ENCODE measurements at regions not wholly inside any gene's neighbourhood (a gene's known extent, or its start where the extent isn't known, plus 50 kb on each side); places are given as distances from the start of the nearest gene placed in this dataset.
A peak's percentile ranks its signal among the peaks of the same experiment; 100 is the strongest.
"Not testable (repeated sequence)": the region's sequence is repeated elsewhere in the genome, so short reads cannot be mapped to it uniquely, and the experiment has no call there.

DNA sequence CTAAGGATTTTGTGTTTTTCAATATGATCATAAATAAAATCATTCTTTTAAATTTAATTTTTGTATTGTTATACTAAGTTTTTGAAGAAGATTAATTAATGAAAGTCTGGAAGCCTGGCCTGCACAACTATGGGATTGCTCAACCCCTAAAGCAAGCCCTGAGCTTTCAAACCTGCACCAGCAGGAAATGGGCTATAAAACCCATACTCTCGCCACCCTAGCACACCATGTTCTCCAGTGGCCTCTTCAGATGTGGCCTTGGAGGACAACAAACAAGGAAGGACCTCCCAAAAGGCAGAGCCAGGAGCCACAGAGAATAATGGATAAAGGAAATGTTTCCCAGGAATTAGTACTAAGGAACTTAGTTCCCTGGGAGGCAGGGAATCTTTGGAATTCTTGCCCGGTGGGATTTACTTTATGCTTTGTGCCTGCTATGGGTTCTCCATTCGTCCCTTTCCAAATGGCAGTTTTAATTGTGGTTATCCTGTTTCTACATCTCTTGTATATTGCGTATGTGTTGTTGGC lies 212.5 kb downstream of the ZFP36L2 start:
- DNase-seq: no peak

DNA sequence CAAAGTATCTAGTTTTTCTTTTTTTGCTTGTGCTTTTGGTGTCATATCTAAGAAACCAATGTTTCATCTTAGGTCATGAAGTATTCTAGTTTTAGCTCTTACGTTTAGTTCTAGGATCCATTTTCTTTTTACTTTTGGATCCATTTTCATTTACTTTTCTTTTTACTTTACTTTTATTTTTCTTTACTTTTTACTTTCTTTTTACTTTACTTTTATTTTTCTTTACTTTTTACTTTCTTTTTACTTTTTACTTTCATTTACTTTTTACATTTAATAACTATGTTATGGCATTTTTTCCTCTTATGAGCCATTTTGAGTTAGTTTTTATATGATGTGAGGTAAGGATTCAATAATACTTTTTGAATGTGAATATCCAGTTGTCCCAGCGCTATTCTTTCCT lies 213.4 kb downstream of the ZFP36L2 start:
- no peak for DNase-seq

DNA sequence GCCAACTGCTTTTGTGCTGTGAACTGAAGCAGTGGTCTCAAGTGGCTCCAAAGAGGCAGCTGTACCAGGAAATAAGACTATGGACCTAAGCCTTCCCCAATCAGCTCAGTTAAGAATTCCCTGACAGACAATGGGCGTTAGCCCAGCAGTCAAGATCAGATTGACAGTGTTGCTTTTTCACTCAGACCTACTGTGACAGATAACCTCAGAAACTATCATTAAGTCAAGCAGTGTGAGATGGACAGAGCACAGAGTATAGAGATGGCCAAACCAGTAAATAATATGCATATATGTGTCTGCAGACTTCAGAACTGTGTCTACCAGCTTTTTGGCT lies 215.3 kb downstream of the ZFP36L2 start:
- DNase-seq: no peak

DNA sequence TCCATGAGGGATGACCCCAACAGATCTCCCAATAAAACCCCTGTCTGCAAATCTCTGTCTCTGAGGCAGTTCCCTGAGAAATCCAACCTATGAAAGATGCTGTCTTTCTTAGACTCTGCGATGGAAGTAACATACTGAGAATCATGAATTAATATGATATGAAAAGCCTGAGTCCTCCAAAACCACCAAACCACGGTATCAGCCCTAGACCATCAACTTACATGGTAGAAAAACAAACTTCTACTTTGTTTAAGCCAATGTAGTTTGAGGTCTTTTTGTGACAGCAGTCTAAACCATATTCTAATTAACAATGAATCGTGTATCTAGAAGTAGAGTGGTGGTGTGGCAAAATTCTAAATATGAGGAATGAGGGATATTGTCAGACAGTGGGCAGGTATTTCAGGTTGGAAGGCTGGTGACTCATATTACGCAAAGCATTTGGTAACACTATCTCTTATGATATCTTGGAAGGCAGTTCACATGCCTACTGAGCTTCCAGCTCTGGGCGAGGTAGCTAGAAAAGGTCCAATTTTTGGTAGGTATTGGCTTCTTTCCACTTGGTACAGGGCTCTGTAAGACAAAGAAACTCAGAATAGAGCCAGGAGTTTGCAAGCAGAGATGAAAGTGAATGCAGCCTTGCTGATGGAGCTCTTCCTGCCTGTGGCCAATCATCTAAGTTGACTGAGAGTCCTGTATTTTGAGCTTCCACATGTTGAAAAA lies 215.8 kb downstream of the ZFP36L2 start:
- no peak for DNase-seq

DNA sequence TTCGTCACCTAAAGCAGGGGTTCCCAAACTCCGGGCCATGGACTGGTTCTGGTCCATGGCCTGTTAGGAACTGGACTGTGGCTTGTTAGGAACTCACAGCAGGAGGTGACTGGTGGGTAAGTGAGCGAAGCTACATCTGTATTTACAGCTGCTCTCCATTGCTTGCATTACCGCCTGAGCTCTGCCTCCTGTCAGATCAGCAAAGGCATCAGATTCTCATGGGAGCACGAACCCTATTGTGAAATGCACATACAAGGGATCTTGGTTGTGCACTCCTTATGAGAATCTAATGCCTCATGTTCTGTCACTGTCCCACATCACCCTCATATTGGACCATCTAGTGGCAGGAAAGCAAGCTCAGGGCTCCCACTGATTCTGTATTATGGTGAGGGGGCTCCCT lies 217.0 kb downstream of the ZFP36L2 start:
- no peak for DNase-seq

DNA sequence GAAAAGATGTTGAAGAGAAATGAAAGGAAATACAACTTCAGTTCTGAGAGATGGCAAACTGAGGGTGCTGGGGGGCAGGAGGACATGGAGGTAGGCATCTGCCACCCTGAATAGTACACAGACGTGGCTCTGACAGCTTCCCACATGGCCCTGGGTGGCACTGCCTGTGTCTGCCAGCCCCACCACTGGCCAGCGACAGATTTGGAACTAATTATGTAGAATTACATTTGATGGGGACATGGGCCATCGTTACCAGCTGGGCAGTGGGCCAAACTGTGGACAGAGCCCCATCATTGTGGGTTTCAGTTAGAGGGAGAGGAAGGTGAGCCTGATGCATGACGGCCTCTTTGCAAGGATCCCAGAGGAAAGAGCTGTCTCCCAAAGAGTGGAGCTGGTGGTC lies 216.0 kb upstream of the HAAO start:
- no peak for DNase-seq

DNA sequence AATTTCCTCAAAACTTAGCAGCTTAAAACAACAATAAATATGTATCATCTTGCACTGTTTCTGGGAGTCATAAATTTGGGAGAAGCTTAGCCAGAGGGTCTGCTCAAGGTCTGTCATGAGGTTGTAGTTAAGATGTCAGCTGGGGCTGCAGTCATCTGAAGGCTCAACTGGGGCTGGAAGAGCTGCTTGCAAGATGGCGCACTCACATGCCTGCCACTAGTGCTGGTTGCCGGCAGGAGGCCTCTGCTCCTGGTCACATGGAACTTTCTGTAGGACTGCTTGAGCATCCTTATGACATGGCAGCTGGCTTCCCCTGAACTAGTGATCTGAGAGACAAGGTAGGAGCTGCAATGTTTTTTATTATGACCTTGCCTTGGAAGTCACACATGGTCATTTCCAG lies 215.5 kb upstream of the HAAO start:
- DNase-seq: no peak

DNA sequence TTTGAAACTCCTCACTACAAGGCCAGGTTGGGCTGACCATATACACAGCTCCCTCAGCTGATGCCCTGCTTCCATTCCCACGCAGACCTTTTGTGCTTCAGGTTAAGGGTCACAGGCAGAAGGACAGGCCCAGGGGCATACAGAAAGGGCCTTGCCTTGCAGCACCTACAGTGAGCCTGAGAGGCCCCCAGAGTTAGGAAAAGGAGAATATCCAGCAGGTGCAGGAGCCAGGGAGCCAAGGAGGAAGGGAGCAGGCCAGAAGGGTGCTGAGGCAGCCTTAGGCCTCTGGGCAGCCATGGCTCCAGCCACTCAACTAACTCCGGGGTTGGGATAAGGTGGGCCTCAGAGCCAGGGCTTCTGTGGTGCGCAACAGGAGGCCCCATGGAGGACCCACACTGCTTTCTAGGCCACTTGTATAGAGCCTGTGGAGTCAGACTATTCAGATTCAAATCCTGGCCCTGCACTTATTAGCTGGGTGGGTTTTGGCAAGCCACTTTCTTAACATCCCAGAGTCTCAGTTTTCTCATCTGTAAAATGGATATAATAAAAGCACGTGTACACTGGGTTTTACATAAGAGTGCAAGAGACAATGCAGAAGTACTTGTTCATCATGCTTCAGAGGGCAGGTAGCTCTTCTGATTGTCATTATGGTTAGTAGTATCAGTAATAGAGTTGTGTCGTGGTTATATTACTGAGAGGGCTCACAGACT lies 214.6 kb upstream of the HAAO start:
- DNase-seq: no peak

DNA sequence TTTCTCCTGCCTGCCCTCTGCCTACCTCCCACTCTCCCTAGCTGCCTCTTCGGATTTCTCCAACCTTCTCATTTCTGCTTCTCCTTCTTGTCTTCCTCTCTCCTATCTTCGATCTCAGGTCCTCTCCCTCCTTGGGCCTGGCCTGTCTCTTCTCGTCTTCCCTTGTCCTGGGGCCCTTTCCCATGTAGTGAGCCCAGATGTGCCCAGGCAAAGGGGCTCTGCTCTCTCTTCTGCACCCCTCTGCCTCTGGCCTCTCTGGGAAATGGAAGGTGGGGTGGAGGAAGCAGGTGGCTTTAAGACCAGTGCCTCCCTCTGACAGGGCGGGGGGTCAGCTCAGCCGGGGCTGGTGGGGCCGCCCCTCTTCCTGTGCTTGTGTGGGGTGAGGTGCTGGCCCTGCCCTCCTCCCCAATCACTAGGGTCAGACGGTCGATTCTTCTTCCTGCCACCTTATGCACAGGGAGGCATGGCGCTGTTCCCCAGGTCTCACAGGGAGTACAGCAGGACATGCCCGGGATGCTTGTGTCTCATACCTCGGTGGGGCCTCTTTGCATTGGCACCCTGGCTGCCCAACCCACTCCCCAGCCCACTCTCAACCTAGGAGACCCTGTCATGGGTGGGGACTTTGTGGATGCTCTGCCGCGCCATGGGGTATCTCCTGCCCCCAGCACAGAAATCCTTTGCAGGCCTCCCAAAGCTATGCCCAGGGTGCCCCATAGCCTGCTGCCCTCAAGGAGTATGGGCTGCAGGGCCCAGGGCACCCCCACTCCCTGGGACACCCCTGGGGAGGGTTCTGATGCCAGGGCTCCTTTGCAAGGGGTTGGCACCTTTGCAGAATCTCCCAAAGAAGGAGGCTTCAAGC lies 213.8 kb upstream of the HAAO start:
- no peak for DNase-seq

DNA sequence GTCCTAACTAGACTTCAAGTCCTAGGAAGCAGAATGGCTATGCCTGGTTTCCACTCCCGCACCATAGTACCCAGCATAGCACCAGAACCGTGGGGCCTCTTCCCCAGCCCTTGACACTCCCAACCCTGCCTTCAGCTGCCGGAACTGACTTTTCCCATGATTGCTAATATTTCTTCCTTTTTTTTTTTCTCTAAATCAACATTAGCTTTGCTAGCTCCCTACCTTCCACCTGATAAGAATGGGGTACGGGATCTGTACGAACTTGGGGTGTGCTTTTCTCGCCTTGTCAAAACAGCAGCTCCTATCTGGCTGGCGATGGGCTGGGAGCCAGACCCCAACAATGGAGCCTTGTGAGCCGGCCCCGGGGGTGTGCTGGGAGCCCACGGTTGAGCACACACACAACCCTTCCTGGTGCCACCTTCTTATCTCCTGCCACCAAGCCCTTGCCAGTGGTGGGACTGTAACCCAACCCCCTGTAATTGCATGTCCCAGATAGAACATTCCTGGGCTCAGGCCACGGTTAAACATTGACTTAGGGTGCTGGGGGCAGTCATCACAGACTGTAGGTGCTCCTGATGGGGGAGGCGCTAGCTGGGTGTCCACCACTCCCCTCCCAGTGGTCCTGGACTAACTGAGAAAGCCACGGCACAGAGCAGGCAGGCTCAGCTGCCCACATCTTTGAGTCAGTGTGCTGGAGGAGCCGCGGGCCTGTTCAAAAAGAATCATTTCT lies 213.0 kb upstream of the HAAO start:
- DNase-seq: no peak

DNA sequence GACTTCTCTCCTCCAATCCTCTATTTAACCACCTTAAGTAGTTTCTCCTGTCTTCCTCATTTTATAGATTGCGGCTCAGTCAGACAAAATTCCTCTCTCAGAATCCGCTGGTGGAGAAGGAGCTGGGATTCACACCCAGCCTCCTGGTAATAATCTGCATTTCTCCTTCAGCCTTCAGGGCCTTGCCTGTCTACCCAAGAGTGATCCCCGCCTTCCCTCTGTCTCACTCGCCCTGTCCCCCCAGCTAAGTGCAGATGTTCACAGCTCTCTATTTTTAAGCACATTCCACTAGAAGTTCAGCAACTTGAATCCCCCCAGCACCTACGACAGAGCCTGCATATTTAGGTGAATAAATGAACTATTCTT lies 212.5 kb upstream of the HAAO start:
- no peak for DNase-seq

DNA sequence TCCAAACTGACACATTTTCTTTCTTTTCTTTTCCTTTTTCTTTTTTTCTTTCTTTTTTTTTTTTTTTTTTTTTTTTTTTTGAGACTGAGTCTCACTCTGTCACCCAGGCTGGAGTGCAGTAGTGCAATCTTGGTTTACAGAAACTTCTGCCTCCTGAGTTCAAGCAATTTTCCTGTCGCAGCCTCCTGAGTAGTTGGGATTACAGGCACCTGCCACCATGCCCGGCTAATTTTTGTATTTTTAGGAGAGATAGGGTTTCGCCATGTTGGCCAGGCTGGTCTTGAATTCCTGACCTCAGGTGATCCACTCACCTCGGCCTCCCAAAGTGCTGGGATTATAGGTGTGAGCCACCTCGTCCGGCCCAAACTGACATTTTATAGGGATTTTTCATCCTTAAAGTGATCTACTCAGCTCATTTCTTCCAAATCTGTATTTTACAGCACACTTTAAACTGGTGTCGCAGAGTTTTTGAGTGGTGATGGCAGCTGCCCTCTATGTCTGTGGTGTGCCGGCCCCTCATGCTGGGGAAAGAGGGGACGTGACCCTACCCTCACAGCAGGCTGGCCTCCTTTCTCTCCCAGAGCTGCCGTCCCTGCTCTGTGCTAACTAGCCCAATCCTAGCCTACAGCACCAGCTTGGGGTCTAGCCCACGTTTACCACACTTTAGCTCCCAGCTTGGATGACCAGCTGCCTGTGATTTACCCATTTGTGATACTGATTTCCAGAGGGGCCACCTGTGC lies 211.9 kb upstream of the HAAO start:
- DNase-seq: not testable (repeated sequence)

DNA sequence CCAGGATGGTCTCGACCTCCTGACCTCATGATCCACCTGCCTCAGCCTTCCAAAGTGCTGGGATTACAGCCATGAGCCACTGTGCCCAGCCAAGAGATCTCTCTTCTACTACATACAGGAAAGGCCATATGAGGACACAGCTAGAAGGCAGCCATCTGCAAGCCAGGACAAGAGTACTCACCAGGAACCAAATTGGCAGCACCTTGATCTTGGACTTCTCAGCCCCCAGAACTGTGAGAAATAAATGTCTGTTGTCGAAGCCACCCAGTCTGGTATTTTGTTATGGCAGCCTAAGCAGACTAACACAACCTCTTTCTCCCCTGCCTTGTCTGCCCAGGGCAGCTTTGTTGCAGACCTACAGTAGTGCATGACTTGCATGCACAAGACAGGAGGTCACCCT lies 211.3 kb upstream of the HAAO start:
- DNase-seq: no peak

DNA sequence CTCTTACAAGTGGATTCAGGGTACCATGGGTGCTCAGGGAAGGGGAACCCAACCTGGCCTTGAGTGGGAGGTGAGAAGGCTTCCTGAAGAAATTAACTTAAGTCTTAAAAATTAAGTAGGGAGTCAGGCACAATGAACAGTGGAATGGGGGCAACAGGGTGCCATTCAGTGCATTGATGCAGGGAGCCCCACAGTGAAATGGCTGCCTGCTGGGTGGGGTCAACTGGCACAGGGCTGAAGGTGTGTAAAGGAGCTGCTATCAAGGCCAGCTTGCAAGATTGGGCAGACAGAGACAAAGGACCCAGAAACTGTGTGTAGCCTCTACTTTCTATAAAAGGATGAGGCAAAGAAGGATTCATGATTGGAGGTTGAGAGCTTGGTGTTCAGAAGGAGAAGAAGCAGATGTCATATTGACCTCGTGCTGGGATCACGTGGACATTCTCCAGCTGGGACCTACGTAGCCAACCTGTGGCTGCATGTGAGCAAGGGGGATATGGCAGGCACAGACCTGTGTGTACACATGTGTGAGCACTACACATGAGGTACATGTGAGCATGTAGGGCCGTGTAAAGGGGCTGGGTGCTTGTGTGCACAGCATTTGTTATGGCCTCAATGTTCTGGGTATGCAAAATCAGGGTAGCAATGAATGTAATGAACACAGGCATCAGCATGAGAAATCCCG lies 209.5 kb upstream of the HAAO start:
- DNase-seq: no peak

DNA sequence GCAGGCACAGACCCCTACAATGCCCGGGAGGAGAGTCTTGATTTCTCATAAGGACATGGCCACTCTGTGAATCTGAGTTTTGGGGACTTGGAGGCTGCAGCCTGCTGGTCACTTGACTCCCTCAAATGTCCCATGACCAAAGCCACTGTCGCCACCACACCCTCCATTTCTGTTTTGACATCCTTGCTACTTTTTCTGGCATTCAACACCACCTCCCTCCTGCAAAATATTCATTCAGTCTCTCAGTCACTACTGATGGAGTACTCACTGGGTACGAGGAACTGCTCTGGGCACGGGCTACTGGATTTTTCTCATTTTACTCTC lies 208.6 kb upstream of the HAAO start:
- DNase-seq: no peak

DNA sequence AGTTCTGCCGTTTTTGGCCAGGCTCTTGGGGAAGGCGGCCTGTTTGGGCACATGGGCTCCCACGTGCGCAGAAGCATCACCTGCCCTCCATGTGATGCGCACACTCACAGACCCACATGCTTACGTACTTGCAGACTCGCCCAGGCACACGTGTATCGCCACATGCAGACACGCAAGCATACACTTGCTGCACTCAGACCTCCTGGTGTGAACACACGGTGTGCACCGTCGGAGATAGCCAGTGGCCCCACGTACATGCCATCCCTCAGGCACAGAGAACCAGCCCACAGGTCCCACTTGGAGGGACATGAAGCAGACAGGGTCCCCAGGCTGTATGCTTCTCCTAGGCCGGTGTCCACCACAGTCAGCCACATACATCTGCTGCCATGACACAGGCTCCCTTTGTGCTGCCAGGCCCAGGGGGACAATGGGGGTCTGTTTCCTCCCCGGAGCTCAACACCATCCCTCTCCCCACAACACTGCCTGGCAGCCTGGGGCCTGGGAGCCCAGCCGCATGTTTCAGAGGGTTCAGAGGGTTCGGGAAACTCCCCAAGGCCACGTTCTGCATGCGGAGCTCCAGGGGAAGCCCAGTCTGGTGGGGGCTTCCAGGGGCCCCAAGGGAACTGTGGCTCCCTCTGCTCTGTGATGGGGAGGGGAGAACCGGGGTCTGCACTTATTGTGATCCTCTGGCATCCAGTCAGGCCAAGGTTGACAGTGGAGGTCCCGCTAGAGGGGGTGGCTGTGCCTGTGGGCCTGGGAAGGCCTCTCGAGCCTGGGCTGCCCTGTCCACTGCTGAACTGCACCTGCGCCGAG lies 208.1 kb upstream of the HAAO start:
- DNase-seq: peak; percentile 31

DNA sequence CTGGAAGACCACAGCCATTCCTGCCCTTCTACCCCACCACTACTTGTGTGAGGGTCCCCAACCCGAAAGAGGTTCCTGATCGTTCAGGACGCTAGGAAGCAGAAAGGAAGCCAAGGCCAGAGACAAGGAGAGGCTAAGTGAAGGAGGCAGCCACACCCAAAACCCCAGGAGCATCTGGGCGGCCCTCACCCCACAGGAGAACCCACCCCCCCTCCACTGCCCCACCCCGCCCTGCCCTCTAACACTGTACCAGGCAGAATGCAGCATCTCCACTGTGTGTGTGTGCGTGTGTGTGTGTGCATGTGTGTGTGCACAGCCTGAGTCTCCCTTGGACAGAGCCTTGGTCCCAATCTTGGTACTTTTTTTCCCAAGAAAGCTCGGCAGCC lies 207.5 kb upstream of the HAAO start:
- DNase-seq: no peak

DNA sequence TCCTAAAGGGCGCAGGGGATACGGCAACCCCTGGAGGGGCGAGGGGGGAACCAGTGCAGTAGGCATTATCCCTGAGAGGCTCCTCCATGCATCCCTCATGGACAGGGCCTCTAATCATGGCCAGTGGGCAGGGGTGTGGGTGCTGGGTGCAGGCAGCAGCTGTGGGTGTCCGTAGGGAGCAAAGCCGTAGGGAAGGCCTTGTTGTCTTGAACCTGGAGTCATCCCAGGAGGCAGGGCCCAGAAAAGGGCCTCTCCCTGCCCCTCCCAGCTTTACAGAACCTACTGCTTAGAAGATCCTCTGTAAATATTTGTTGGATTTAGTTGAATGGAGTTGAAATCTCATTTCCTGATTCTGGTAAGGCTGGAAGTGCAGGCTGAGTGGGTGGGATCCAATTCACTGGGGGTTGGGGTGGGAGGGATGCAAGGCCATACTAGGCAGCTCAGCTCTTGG lies 207.0 kb upstream of the HAAO start:
- DNase-seq: no peak

DNA sequence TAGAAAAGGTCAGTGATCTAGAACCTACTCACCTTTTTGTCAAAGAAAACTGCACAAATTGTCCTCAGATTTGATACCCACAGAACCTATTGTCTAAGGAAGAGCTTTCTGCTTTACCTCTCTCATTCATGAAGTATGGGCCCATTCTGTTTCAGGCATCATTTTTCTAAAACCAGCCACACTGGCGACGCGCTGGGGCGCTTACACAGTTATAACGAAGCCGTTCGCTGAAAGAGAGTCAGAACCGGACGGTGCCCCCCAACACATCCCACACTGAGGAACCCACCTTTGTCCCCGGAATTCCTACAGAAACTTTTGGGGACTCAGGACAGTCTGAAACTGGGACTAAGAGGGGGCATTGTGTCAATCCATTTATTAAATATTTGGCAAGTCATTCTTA lies 206.3 kb upstream of the HAAO start:
- no peak for DNase-seq

DNA sequence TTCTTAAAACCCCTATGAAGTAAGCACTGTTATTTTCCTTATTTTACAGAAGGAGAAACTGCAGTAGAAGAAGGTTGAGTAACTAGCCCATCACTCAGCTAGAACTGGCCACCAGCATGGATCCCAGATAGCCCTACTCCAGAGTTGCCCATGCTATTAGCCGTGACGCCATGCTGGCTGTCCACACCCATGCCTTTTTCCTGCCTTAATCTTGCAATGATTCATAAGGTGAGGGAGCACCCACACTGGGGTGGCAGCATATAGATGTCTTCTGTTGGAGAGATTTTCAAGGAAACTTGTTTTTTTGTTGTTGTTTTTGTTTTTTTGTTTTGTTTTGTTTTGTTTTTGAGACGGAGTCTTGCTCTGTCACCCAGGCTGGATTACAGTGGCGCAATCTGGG lies 204.1 kb upstream of the HAAO start:
- DNase-seq: no peak

Data from skin of body (tissue), 1 donor.